ENCODE measurements at regions not wholly inside any gene's neighbourhood (a gene's known extent, or its start where the extent isn't known, plus 50 kb on each side); places are given as distances from the start of the nearest gene placed in this dataset.
A peak's percentile ranks its signal among the peaks of the same experiment; 100 is the strongest.

DNA sequence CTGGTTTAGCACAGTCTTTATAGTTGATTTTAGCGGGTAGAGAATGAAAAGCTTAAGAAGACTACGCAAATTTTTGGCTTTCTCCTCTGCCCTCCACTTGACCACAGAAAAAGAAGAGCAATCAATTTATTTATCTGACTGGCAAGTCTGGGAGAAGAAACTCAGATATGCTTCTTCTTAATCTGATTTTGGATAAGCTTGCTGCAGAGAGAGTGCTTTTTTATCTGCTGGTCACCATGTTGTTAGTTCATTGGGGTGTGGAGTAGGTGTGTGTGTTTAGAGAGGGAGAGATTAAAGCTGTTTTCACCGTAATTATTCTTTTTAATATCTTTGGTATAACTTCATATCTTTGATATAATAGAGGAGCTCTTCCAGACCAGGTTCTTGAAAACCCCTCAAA, 471.4 kb upstream of the SLC10A2 start (continued):
- TF ChIP-seq, protein P1, sequence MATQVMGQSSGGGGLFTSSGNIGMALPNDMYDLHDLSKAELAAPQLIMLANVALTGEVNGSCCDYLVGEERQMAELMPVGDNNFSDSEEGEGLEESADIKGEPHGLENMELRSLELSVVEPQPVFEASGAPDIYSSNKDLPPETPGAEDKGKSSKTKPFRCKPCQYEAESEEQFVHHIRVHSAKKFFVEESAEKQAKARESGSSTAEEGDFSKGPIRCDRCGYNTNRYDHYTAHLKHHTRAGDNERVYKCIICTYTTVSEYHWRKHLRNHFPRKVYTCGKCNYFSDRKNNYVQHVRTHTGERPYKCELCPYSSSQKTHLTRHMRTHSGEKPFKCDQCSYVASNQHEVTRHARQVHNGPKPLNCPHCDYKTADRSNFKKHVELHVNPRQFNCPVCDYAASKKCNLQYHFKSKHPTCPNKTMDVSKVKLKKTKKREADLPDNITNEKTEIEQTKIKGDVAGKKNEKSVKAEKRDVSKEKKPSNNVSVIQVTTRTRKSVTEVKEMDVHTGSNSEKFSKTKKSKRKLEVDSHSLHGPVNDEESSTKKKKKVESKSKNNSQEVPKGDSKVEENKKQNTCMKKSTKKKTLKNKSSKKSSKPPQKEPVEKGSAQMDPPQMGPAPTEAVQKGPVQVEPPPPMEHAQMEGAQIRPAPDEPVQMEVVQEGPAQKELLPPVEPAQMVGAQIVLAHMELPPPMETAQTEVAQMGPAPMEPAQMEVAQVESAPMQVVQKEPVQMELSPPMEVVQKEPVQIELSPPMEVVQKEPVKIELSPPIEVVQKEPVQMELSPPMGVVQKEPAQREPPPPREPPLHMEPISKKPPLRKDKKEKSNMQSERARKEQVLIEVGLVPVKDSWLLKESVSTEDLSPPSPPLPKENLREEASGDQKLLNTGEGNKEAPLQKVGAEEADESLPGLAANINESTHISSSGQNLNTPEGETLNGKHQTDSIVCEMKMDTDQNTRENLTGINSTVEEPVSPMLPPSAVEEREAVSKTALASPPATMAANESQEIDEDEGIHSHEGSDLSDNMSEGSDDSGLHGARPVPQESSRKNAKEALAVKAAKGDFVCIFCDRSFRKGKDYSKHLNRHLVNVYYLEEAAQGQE (IDR thresholded peaks at IDR 0.05; ENCODE audit: unreplicated experiment): no peak
- no peak for TF ChIP-seq POLR2AphosphoS5 (IDR thresholded peaks at IDR 0.05; ENCODE audit: low read depth)

DNA sequence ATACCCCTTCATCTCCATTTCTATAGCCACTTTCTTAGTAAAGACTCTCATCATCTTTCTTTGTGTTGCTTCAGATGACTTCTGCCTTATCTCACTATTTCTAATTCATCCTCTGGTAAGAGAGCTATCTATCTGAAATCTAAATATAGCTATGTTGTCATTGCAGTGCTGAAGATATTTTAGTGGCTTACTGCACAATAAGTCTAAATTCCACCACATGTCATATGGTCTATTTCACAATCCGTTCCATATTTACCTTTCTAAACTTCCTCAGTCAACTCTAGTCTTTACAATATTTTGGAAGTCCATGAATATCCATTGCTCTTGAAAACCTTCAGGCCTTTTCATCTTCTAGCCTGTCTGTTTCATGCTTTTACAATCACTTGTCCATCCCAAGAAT, 465.1 kb upstream of the SLC10A2 start:
- no peaks in the 10 kb centered on the region for H3K79me2 ChIP-seq (replicated peaks; ENCODE audit: insufficient read depth)
- Mint-ChIP-seq H3K27ac (no peak overlapping the region), H3K4me3 (no peak overlapping the region), H3K36me3 (ENCODE audit: low read depth) (no peaks in the 10 kb centered on the region), H3K9me3 (no peaks in the 10 kb centered on the region), H3K27me3 (ENCODE audit: insufficient read depth, low read depth, poor library complexity) (no peaks in the 10 kb centered on the region), H3K4me1 (no peaks in the 10 kb centered on the region)
- TF ChIP-seq POLR2AphosphoS5 (IDR thresholded peaks at IDR 0.05; ENCODE audit: low read depth) (no peak), ZNF331 (CRISPR knock-in tag; IDR thresholded peaks at IDR 0.05; ENCODE audit: low read depth) (no peak), EZH2phosphoT487 (IDR thresholded peaks at IDR 0.05; ENCODE audit: unreplicated experiment) (no peak), CREB1 (CRISPR knock-in tag; IDR thresholded peaks at IDR 0.05; ENCODE audit: low read depth) (no peak), ZNF114 (CRISPR knock-in tag; IDR thresholded peaks at IDR 0.05) (no peak)
- TF ChIP-seq, protein P2, sequence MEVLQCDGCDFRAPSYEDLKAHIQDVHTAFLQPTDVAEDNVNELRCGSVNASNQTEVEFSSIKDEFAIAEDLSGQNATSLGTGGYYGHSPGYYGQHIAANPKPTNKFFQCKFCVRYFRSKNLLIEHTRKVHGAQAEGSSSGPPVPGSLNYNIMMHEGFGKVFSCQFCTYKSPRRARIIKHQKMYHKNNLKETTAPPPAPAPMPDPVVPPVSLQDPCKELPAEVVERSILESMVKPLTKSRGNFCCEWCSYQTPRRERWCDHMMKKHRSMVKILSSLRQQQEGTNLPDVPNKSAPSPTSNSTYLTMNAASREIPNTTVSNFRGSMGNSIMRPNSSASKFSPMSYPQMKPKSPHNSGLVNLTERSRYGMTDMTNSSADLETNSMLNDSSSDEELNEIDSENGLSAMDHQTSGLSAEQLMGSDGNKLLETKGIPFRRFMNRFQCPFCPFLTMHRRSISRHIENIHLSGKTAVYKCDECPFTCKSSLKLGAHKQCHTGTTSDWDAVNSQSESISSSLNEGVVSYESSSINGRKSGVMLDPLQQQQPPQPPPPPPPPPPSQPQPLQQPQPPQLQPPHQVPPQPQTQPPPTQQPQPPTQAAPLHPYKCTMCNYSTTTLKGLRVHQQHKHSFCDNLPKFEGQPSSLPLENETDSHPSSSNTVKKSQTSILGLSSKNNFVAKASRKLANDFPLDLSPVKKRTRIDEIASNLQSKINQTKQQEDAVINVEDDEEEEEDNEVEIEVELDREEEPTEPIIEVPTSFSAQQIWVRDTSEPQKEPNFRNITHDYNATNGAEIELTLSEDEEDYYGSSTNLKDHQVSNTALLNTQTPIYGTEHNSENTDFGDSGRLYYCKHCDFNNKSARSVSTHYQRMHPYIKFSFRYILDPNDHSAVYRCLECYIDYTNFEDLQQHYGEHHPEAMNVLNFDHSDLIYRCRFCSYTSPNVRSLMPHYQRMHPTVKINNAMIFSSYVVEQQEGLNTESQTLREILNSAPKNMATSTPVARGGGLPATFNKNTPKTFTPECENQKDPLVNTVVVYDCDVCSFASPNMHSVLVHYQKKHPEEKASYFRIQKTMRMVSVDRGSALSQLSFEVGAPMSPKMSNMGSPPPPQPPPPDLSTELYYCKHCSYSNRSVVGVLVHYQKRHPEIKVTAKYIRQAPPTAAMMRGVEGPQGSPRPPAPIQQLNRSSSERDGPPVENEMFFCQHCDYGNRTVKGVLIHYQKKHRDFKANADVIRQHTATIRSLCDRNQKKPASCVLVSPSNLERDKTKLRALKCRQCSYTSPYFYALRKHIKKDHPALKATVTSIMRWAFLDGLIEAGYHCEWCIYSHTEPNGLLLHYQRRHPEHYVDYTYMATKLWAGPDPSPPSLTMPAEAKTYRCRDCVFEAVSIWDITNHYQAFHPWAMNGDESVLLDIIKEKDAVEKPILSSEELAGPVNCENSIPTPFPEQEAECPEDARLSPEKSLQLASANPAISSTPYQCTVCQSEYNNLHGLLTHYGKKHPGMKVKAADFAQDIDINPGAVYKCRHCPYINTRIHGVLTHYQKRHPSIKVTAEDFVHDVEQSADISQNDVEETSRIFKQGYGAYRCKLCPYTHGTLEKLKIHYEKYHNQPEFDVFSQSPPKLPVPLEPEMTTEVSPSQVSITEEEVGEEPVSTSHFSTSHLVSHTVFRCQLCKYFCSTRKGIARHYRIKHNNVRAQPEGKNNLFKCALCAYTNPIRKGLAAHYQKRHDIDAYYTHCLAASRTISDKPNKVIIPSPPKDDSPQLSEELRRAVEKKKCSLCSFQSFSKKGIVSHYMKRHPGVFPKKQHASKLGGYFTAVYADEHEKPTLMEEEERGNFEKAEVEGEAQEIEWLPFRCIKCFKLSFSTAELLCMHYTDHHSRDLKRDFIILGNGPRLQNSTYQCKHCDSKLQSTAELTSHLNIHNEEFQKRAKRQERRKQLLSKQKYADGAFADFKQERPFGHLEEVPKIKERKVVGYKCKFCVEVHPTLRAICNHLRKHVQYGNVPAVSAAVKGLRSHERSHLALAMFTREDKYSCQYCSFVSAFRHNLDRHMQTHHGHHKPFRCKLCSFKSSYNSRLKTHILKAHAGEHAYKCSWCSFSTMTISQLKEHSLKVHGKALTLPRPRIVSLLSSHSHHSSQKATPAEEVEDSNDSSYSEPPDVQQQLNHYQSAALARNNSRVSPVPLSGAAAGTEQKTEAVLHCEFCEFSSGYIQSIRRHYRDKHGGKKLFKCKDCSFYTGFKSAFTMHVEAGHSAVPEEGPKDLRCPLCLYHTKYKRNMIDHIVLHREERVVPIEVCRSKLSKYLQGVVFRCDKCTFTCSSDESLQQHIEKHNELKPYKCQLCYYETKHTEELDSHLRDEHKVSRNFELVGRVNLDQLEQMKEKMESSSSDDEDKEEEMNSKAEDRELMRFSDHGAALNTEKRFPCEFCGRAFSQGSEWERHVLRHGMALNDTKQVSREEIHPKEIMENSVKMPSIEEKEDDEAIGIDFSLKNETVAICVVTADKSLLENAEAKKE (CRISPR knock-in tag; IDR thresholded peaks at IDR 0.05): no peak
- no peaks in the 10 kb centered on the region for H3K36me3 ChIP-seq (ENCODE audit: insufficient read depth)
- no peak overlapping the region for H3K4me3 ChIP-seq
- H3K4me1 ChIP-seq (ENCODE audit: insufficient read depth): no peaks in the 10 kb centered on the region
- H3K4me2 ChIP-seq: no peak overlapping the region
- ATAC-seq: no peak
- 0 out of 2 replicates have a peak overlapping the region, but pooled peaks have one; percentile 40 for H2AFZ ChIP-seq
- no peaks in the 10 kb centered on the region for H4K20me1 ChIP-seq (replicated peaks; ENCODE audit: insufficient read depth)
- no peak overlapping the region for H3K27ac ChIP-seq (ENCODE audit: low read depth)
- no peaks in the 10 kb centered on the region for H3K27me3 ChIP-seq (ENCODE audit: insufficient read depth)
- no peak for DNase-seq (ENCODE audit: low spot score)
- H3F3A ChIP-seq (replicated peaks; ENCODE audit: low read depth): no peaks in the 10 kb centered on the region
- H3K9me2 ChIP-seq (ENCODE audit: insufficient read depth): 0 out of 2 replicates have a peak, but pooled peaks cover 7% of the 10 kb centered on the region

Measured in GM23338 (cell line).